M059J (cell line): ENCODE measurements at regions not wholly inside any gene's neighbourhood (a gene's known extent, or its start where the extent isn't known, plus 50 kb on each side); places are given as distances from the start of the nearest gene placed in this dataset.

Experiments
- DNase-seq: peaks from one replicate; pipeline ENCODE4 v3.0.0-alpha.2; 2012; ENCODE audit warnings: low read depth

- DNase-seq = no peak
Observed at GRCh38 chr5:6236170-6236793, 142.1 kb downstream of the MED10 start.

- DNase-seq = no peak
Observed at GRCh38 chr5:6235726-6236125, 142.6 kb downstream of the MED10 start.

GRCh38 chr5:6228257-6229250 is 149.8 kb downstream of the MED10 start:
- DNase-seq = no peak

- no peak for DNase-seq
Observed at GRCh38 chr5:6225121-6225607, 153.2 kb downstream of the MED10 start.

- no peak for DNase-seq
Observed at GRCh38 chr5:6224406-6224805, 153.9 kb downstream of the MED10 start.

- DNase-seq = no peak
Observed at GRCh38 chr5:6222899-6223298, 155.4 kb downstream of the MED10 start.

GRCh38 chr5:6222121-6222520 is 156.2 kb downstream of the MED10 start:
- DNase-seq = no peak

GRCh38 chr5:6221141-6221626 is 157.2 kb downstream of the MED10 start:
- DNase-seq = no peak

- DNase-seq = no peak
Observed at GRCh38 chr5:6220346-6221088, 157.8 kb downstream of the MED10 start.

GRCh38 chr5:6218517-6218916 is 159.8 kb downstream of the MED10 start:
- DNase-seq = no peak

GRCh38 chr5:6218116-6218515 is 160.2 kb downstream of the MED10 start:
- DNase-seq = no peak

- DNase-seq = no peak
Observed at GRCh38 chr5:6216471-6217075, 161.8 kb downstream of the MED10 start.

GRCh38 chr5:6215891-6216290 is 162.5 kb downstream of the MED10 start:
- DNase-seq = no peak

- no peak for DNase-seq
Observed at GRCh38 chr5:6212244-6212643, 166.1 kb downstream of the MED10 start.

GRCh38 chr5:6206501-6206900 is 171.8 kb downstream of the MED10 start:
- DNase-seq = no peak

- no peak for DNase-seq
Observed at GRCh38 chr5:6202968-6203365, 175.4 kb downstream of the MED10 start.

- no peak for DNase-seq
Observed at GRCh38 chr5:6202149-6202967, 176.0 kb downstream of the MED10 start.

GRCh38 chr5:6201631-6202030 is 176.7 kb downstream of the MED10 start:
- DNase-seq = peak; percentile 49

- no peak for DNase-seq
Observed at GRCh38 chr5:6198531-6198930, 179.8 kb downstream of the MED10 start.

- DNase-seq = no peak
Observed at GRCh38 chr5:6197427-6197826, 180.9 kb downstream of the MED10 start.
